HepG2 (cell line): ENCODE measurements at regions not wholly inside any gene's neighbourhood (a gene's known extent, or its start where the extent isn't known, plus 50 kb on each side); places are given as distances from the start of the nearest gene placed in this dataset.

Source experiments
- BCL6 ChIP-seq: IDR thresholded peaks from 2 replicates; pipeline ENCODE4 v1.6.1; 2016; ENCODE audit warnings: missing genetic modification reagents, missing compliant biosample characterization
- BHLHE40 ChIP-seq: IDR thresholded peaks from 2 replicates; pipeline ENCODE4 v1.6.1; 2011; ENCODE audit warnings: low read length, improper control_type of control experiment
- BORCS8-MEF2B ChIP-seq: sonication (generic); formaldehyde crosslinking; IDR thresholded peaks from 2 replicates; pipeline ENCODE4 v1.8.0; 2022; ENCODE audit warnings: mild to moderate bottlenecking, missing genetic modification reagents
- CENPBD1 ChIP-seq: sonication (generic); formaldehyde crosslinking; IDR thresholded peaks from 2 replicates; pipeline ENCODE4 v1.8.0; 2022; ENCODE audit warnings: missing genetic modification reagents, low read depth, mild to moderate bottlenecking, borderline replicate concordance
- HDAC2 ChIP-seq: sonication (generic); formaldehyde crosslinking; IDR thresholded peaks from 2 replicates; pipeline ENCODE4 v1.4.0; 2020; ENCODE audit warnings: missing genetic modification reagents
- JUNB ChIP-seq: sonication (generic); formaldehyde crosslinking; IDR thresholded peaks from 2 replicates; pipeline ENCODE4 v1.8.0; 2022; ENCODE audit warnings: missing genetic modification reagents, mild to moderate bottlenecking, borderline replicate concordance
- MAFF ChIP-seq: IDR thresholded peaks from 2 replicates; pipeline ENCODE4 v1.6.1; 2011; ENCODE audit warnings: low read depth, low read length, improper control_type of control experiment
- MNT ChIP-seq: fragments of 450-650 bp; IDR thresholded peaks from 2 replicates; pipeline ENCODE4 v1.6.1; 2016
- SAP130 ChIP-seq: IDR thresholded peaks from 2 replicates; pipeline ENCODE4 v1.6.1; 2016; ENCODE audit warnings: low read depth
- TMF1 ChIP-seq: sonication (generic); formaldehyde crosslinking; IDR thresholded peaks from 2 replicates; pipeline ENCODE4 v1.8.1; 2022; ENCODE audit warnings: low read depth, missing genetic modification reagents
- ZFP41 ChIP-seq: sonication (generic); formaldehyde crosslinking; IDR thresholded peaks from 2 replicates; pipeline ENCODE4 v1.4.0; 2020; ENCODE audit warnings: mild to moderate bottlenecking, missing genetic modification reagents, borderline replicate concordance
- ZFX ChIP-seq: sonication (generic); formaldehyde crosslinking; IDR thresholded peaks from 2 replicates; pipeline ENCODE4 v1.4.0; 2020; ENCODE audit warnings: mild to moderate bottlenecking, low read depth, missing genetic modification reagents, moderate library complexity
- ZNF207 ChIP-seq: fragments of 450-650 bp; IDR thresholded peaks from 2 replicates; pipeline ENCODE4 v1.6.1; 2016; ENCODE audit warnings: antibody characterized with exemption, borderline replicate concordance
- ZNF292 ChIP-seq: sonication (generic); formaldehyde crosslinking; IDR thresholded peaks from 2 replicates; pipeline ENCODE4 v1.8.1; 2022; ENCODE audit warnings: mild to moderate bottlenecking, low read depth, missing genetic modification reagents, borderline replicate concordance
- ZNF333 ChIP-seq: sonication (generic); formaldehyde crosslinking; IDR thresholded peaks from 2 replicates; pipeline ENCODE4 v1.4.0; 2020; ENCODE audit warnings: mild to moderate bottlenecking, missing genetic modification reagents, borderline replicate concordance
- TF ChIP-seq, protein P1 (sequence below), 2 experiments: fragments of 450-650 bp in 1 of 2; sonication (generic) in 1 of 2; formaldehyde crosslinking; IDR thresholded peaks; 2 replicates each; pipeline versions ENCODE4 v1.5.0 to v1.8.0; 2020 to 2022; ENCODE audit warnings: mild to moderate bottlenecking in 1 of 2, missing genetic modification reagents in 1 of 2
- TF ChIP-seq, protein P2 (sequence below): sonication (generic); formaldehyde crosslinking; IDR thresholded peaks from 2 replicates; pipeline ENCODE4 v1.4.0; 2020; ENCODE audit warnings: missing genetic modification reagents, low read depth, mild to moderate bottlenecking, borderline replicate concordance
- TF ChIP-seq, protein P3 (sequence below): sonication (generic); formaldehyde crosslinking; IDR thresholded peaks from 2 replicates; pipeline ENCODE4 v1.4.0; 2020; ENCODE audit warnings: mild to moderate bottlenecking, missing genetic modification reagents
- TF ChIP-seq, protein P4 (sequence below): sonication (generic); formaldehyde crosslinking; IDR thresholded peaks from 2 replicates; pipeline ENCODE4 v1.4.0; 2020; ENCODE audit warnings: missing genetic modification reagents, borderline replicate concordance
- TF ChIP-seq, protein P5 (sequence below): IDR thresholded peaks from 2 replicates; pipeline ENCODE4 v1.6.1; 2016; ENCODE audit warnings: missing genetic modification reagents, missing compliant biosample characterization

DNA sequence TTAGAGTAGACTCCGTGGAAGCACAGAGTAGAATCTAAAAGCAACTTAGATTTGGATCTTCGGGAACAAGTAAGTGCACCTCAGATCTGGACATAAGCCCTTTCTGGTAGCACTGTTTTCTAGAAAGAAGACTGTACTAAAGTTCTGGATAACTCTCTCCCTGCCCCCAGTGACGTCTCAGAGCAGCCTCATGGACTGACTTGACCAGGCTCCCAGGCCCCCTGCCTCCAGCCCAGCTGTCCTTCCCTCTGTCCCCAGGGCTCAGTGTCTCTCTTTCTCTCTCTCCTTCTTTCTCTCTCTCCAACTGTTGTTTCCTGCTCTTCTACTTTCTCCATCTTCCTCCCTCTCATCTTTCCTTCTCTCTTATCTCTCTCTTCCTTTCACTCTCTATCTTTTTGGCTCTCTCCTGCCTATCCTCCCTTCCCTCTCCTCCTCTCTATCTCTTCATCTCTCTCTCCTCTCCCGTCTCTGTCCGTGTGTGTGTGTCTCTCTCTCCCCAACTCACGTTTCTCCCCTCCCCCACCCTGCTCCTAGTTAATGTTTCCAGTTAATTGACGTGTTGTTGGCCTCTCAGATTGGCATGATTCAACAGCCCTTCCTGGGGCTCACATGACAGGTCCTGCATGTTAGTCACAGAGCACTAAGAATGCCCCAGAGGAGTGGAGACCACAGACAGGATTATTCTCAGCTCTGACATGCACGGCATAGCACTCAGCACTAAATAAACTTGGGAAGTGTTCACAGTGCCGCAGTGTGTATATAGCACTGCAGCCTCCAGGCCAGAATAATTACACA lies 180.4 kb upstream of the FOXQ1 start (continued):
- TF ChIP-seq, protein P1, sequence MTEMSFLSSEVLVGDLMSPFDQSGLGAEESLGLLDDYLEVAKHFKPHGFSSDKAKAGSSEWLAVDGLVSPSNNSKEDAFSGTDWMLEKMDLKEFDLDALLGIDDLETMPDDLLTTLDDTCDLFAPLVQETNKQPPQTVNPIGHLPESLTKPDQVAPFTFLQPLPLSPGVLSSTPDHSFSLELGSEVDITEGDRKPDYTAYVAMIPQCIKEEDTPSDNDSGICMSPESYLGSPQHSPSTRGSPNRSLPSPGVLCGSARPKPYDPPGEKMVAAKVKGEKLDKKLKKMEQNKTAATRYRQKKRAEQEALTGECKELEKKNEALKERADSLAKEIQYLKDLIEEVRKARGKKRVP (CRISPR knock-in tag; IDR thresholded peaks at IDR 0.05): peak in 1 of 2 experiments; percentile 54; a peak in 2 of 4 replicates
- TF ChIP-seq ZNF207 (no peak), HDAC2 (CRISPR knock-in tag) (0 out of 2 replicates have a peak, but pooled peaks have one; percentile 15), TMF1 (no peak), CENPBD1 (CRISPR knock-in tag) (no peak), ZNF333 (CRISPR knock-in tag) (no peak), SAP130 (CRISPR knock-in tag) (peak; percentile 61), MAFF (no peak), JUNB (CRISPR knock-in tag) (peak; percentile 61; the same call in 1 of the 2 replicates), BCL6 (CRISPR knock-in tag) (peak; percentile 49), BORCS8-MEF2B (CRISPR knock-in tag) (no peak), ZNF292 (CRISPR knock-in tag) (peak; percentile 18; the same call in 1 of the 2 replicates), ZFP41 (CRISPR knock-in tag) (no peak), ZFX (CRISPR knock-in tag) (no peak), MNT (0 out of 2 replicates have a peak, but pooled peaks have one; percentile 9), BHLHE40 (peak; percentile 92)
- TF ChIP-seq, protein P2, sequence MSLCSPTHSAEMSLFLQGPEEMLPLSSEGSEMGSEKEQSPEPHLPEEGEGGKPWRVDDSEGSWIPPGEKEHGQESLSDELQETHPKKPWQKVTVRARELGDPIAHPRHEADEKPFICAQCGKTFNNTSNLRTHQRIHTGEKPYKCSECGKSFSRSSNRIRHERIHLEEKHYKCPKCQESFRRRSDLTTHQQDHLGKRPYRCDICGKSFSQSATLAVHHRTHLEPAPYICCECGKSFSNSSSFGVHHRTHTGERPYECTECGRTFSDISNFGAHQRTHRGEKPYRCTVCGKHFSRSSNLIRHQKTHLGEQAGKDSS (CRISPR knock-in tag): no peak
- TF ChIP-seq, protein P3, sequence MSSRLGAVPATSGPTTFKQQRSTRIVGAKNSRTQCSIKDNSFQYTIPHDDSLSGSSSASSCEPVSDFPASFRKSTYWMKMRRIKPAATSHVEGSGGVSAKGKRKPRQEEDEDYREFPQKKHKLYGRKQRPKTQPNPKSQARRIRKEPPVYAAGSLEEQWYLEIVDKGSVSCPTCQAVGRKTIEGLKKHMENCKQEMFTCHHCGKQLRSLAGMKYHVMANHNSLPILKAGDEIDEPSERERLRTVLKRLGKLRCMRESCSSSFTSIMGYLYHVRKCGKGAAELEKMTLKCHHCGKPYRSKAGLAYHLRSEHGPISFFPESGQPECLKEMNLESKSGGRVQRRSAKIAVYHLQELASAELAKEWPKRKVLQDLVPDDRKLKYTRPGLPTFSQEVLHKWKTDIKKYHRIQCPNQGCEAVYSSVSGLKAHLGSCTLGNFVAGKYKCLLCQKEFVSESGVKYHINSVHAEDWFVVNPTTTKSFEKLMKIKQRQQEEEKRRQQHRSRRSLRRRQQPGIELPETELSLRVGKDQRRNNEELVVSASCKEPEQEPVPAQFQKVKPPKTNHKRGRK: peak; percentile 92
- TF ChIP-seq, protein P4, sequence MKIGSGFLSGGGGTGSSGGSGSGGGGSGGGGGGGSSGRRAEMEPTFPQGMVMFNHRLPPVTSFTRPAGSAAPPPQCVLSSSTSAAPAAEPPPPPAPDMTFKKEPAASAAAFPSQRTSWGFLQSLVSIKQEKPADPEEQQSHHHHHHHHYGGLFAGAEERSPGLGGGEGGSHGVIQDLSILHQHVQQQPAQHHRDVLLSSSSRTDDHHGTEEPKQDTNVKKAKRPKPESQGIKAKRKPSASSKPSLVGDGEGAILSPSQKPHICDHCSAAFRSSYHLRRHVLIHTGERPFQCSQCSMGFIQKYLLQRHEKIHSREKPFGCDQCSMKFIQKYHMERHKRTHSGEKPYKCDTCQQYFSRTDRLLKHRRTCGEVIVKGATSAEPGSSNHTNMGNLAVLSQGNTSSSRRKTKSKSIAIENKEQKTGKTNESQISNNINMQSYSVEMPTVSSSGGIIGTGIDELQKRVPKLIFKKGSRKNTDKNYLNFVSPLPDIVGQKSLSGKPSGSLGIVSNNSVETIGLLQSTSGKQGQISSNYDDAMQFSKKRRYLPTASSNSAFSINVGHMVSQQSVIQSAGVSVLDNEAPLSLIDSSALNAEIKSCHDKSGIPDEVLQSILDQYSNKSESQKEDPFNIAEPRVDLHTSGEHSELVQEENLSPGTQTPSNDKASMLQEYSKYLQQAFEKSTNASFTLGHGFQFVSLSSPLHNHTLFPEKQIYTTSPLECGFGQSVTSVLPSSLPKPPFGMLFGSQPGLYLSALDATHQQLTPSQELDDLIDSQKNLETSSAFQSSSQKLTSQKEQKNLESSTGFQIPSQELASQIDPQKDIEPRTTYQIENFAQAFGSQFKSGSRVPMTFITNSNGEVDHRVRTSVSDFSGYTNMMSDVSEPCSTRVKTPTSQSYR (CRISPR knock-in tag): peak; percentile 83; the same call in 1 of the 2 replicates
- TF ChIP-seq, protein P5, sequence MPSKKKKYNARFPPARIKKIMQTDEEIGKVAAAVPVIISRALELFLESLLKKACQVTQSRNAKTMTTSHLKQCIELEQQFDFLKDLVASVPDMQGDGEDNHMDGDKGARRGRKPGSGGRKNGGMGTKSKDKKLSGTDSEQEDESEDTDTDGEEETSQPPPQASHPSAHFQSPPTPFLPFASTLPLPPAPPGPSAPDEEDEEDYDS (CRISPR knock-in tag): 0 out of 2 replicates have a peak, but pooled peaks have one; percentile 21
